IPS-18a (cell line): ENCODE measurements at regions not wholly inside any gene's neighbourhood (a gene's known extent, or its start where the extent isn't known, plus 50 kb on each side); places are given as distances from the start of the nearest gene placed in this dataset.
"Not testable (repeated sequence)": the region's sequence is repeated elsewhere in the genome, so short reads cannot be mapped to it uniquely, and the experiment has no call there.

Experiments
- H3K27ac ChIP-seq: one replicate; pipeline ENCODE4 v1.5.1; 2013; ENCODE audit warnings: low read length
- H3K27me3 ChIP-seq: one replicate; pipeline ENCODE4 v1.6.1; 2013; ENCODE audit warnings: mild to moderate bottlenecking, low read length; ENCODE audit not compliant: control insufficient read depth, insufficient read depth
- H3K36me3 ChIP-seq: one replicate; pipeline ENCODE4 v1.6.1; 2013; ENCODE audit warnings: low read depth, low read length; ENCODE audit not compliant: control insufficient read depth
- H3K4me1 ChIP-seq: one replicate; pipeline ENCODE4 v1.6.1; 2013; ENCODE audit warnings: low read depth, low read length; ENCODE audit not compliant: control insufficient read depth
- H3K4me3 ChIP-seq: one replicate; pipeline ENCODE4 v1.5.1; 2013; ENCODE audit warnings: low read length
- H3K9ac ChIP-seq: one replicate; pipeline ENCODE4 v1.6.1; 2013; ENCODE audit warnings: mild to moderate bottlenecking, low read length, moderate library complexity
- H3K9me3 ChIP-seq: one replicate; pipeline ENCODE4 v1.6.1; 2013; ENCODE audit warnings: low read depth, low read length; ENCODE audit not compliant: control insufficient read depth

- H3K4me1 ChIP-seq = no peaks in the 10 kb centered on the region
- H3K9ac ChIP-seq = no peak overlapping the region
- no peak overlapping the region for H3K27ac ChIP-seq
- H3K27me3 ChIP-seq = no peaks in the 10 kb centered on the region
- H3K4me3 ChIP-seq = no peak overlapping the region
- no peaks in the 10 kb centered on the region for H3K9me3 ChIP-seq
- no peaks in the 10 kb centered on the region for H3K36me3 ChIP-seq
Observed at GRCh38 chr2:199556527-199557285, 99.0 kb upstream of the SATB2 start.

GRCh38 chr2:199554026-199554425 is 96.3 kb upstream of the SATB2 start:
- Histone ChIP-seq H3K4me3 (no peak overlapping the region), H3K4me1 (no peaks in the 10 kb centered on the region), H3K27ac (no peak overlapping the region), H3K36me3 (no peaks in the 10 kb centered on the region), H3K9ac (no peak overlapping the region), H3K9me3 (no peaks in the 10 kb centered on the region), H3K27me3 (no peaks in the 10 kb centered on the region)

- Histone ChIP-seq H3K27me3 (no peaks in the 10 kb centered on the region), H3K36me3 (no peaks in the 10 kb centered on the region), H3K9me3 (no peaks in the 10 kb centered on the region), H3K4me3 (no peak overlapping the region), H3K27ac (no peak overlapping the region), H3K9ac (no peak overlapping the region), H3K4me1 (no peaks in the 10 kb centered on the region)
Observed at GRCh38 chr2:199552141-199552540, 94.4 kb upstream of the SATB2 start.

- H3K27me3 ChIP-seq = no peaks in the 10 kb centered on the region
- no peak overlapping the region for H3K9ac ChIP-seq
- H3K9me3 ChIP-seq = no peaks in the 10 kb centered on the region
- no peaks in the 10 kb centered on the region for H3K36me3 ChIP-seq
- H3K4me1 ChIP-seq = no peaks in the 10 kb centered on the region
- H3K4me3 ChIP-seq = no peak overlapping the region
- no peak overlapping the region for H3K27ac ChIP-seq
Observed at GRCh38 chr2:199543606-199544172, 86.0 kb upstream of the SATB2 start.

- Histone ChIP-seq H3K27ac (no peak overlapping the region), H3K9me3 (no peaks in the 10 kb centered on the region), H3K9ac (no peak overlapping the region), H3K27me3 (no peaks in the 10 kb centered on the region), H3K4me1 (no peaks in the 10 kb centered on the region), H3K36me3 (no peaks in the 10 kb centered on the region), H3K4me3 (no peak overlapping the region)
Observed at GRCh38 chr2:199535445-199536177, 77.9 kb upstream of the SATB2 start.

GRCh38 chr2:199533873-199534272 is 76.1 kb upstream of the SATB2 start:
- not testable (repeated sequence) for H3K27me3 ChIP-seq, H3K9me3 ChIP-seq, H3K36me3 ChIP-seq, H3K9ac ChIP-seq, H3K4me3 ChIP-seq, H3K27ac ChIP-seq, H3K4me1 ChIP-seq

- no peaks in the 10 kb centered on the region for H3K9me3 ChIP-seq
- H3K27ac ChIP-seq = no peak overlapping the region
- no peak overlapping the region for H3K4me3 ChIP-seq
- H3K27me3 ChIP-seq = no peaks in the 10 kb centered on the region
- no peaks in the 10 kb centered on the region for H3K36me3 ChIP-seq
- no peaks in the 10 kb centered on the region for H3K4me1 ChIP-seq
- no peak overlapping the region for H3K9ac ChIP-seq
Observed at GRCh38 chr2:199527071-199527470, 69.3 kb upstream of the SATB2 start.

GRCh38 chr2:199524689-199525574 is 67.2 kb upstream of the SATB2 start:
- Histone ChIP-seq H3K36me3 (no peaks in the 10 kb centered on the region), H3K9me3 (no peaks in the 10 kb centered on the region), H3K27ac (no peak overlapping the region), H3K4me3 (no peak overlapping the region), H3K27me3 (no peaks in the 10 kb centered on the region), H3K9ac (no peak overlapping the region), H3K4me1 (no peaks in the 10 kb centered on the region)

- Histone ChIP-seq H3K4me1 (no peaks in the 10 kb centered on the region), H3K36me3 (no peaks in the 10 kb centered on the region), H3K27me3 (no peaks in the 10 kb centered on the region), H3K4me3 (no peak overlapping the region), H3K27ac (no peak overlapping the region), H3K9me3 (no peaks in the 10 kb centered on the region), H3K9ac (no peak overlapping the region)
Observed at GRCh38 chr2:199509403-199509802, 51.7 kb upstream of the SATB2 start.
